CD4-positive, alpha-beta memory T cell (primary cell): ENCODE measurements at regions not wholly inside any gene's neighbourhood (a gene's known extent, or its start where the extent isn't known, plus 50 kb on each side); places are given as distances from the start of the nearest gene placed in this dataset.

Source experiments
- CTCF ChIA-PET: fragments of 350-600 bp; sonication (Branson Sonifier 250); formaldehyde crosslinking; loops from one replicate; lab custom pipeline; 2021; ENCODE audit warnings: inconsistent platforms; ENCODE audit not compliant: partially characterized antibody; lab: Charles Lee
- POLR2A ChIA-PET: fragments of 350-600 bp; sonication (Branson Sonifier 250); formaldehyde crosslinking; loops from one replicate; lab custom pipeline; 2021; ENCODE audit not compliant: partially characterized antibody; lab: Charles Lee
- DNase-seq, 5 donors: peaks; one replicate each; pipeline versions ENCODE4 v3.0.0 to v3.0.0-alpha.2; 2020 to 2022; ENCODE audit warnings: mixed read lengths in 1 of 5
- H3K27ac ChIP-seq: one replicate; pipeline ENCODE4 v1.7.0; 2013; ENCODE audit warnings: low read depth, low read length
- H3K27me3 ChIP-seq: 2 replicates; pipeline ENCODE4 v1.7.0; 2013; ENCODE audit warnings: mild to moderate bottlenecking, low read length, moderate library complexity; ENCODE audit not compliant: insufficient read depth
- H3K36me3 ChIP-seq: 2 replicates; pipeline ENCODE4 v1.7.0; 2013; ENCODE audit warnings: mild to moderate bottlenecking, low read length, moderate library complexity; ENCODE audit not compliant: insufficient read depth
- H3K4me1 ChIP-seq: 2 replicates; pipeline ENCODE4 v1.7.0; 2013; ENCODE audit warnings: mild to moderate bottlenecking, low read length, moderate library complexity; ENCODE audit not compliant: insufficient read depth
- H3K4me3 ChIP-seq, 2 donors: one replicate each; pipeline ENCODE4 v1.7.0; 2013; ENCODE audit warnings: low read length in 2 of 2, mild to moderate bottlenecking in 1 of 2
- H3K9me3 ChIP-seq, 2 donors: one replicate each; pipeline ENCODE4 v1.7.0; 2013; ENCODE audit warnings: low read length in 2 of 2, control low read depth in 1 of 2; ENCODE audit not compliant: control insufficient read depth in 1 of 2
- H3K27ac Mint-ChIP-seq, 7 donors: one replicate each; pipeline ENCODE4 v1.8.0; 2020 to 2021; ENCODE audit warnings: mixed read lengths in 7 of 7, mild to moderate bottlenecking in 6 of 7, inconsistent platforms in 3 of 7, moderate library complexity in 3 of 7
- H3K27me3 Mint-ChIP-seq, 2 donors: one replicate each; pipeline ENCODE4 v1.8.0; 2020 to 2021; ENCODE audit warnings: mixed read lengths in 2 of 2
- H3K36me3 Mint-ChIP-seq, 2 donors: one replicate each; pipeline ENCODE4 v1.8.0; 2020 to 2021; ENCODE audit warnings: mixed read lengths in 2 of 2, inconsistent platforms in 1 of 2, mild to moderate bottlenecking in 1 of 2
- H3K4me1 Mint-ChIP-seq, 4 donors: one replicate each; pipeline ENCODE4 v1.8.0; 2020 to 2021; ENCODE audit warnings: mixed read lengths in 4 of 4, mild to moderate bottlenecking in 1 of 4
- H3K4me3 Mint-ChIP-seq, 8 donors: one replicate each; pipeline ENCODE4 v1.8.0; 2020 to 2021; ENCODE audit warnings: mixed read lengths in 8 of 8, mild to moderate bottlenecking in 7 of 8, moderate library complexity in 6 of 8, inconsistent platforms in 3 of 8
- H3K9me3 Mint-ChIP-seq, 8 donors: one replicate each; pipeline ENCODE4 v1.8.0; 2020 to 2021; ENCODE audit warnings: mixed read lengths in 8 of 8, mild to moderate bottlenecking in 5 of 8, inconsistent platforms in 3 of 8, moderate library complexity in 1 of 8
- intact Hi-C: fragments of 100-400 bp; cut with micrococcal nuclease; formaldehyde crosslinking; loops from one replicate; pipeline ENCODE4 v1.15.1; 2023

DNA sequence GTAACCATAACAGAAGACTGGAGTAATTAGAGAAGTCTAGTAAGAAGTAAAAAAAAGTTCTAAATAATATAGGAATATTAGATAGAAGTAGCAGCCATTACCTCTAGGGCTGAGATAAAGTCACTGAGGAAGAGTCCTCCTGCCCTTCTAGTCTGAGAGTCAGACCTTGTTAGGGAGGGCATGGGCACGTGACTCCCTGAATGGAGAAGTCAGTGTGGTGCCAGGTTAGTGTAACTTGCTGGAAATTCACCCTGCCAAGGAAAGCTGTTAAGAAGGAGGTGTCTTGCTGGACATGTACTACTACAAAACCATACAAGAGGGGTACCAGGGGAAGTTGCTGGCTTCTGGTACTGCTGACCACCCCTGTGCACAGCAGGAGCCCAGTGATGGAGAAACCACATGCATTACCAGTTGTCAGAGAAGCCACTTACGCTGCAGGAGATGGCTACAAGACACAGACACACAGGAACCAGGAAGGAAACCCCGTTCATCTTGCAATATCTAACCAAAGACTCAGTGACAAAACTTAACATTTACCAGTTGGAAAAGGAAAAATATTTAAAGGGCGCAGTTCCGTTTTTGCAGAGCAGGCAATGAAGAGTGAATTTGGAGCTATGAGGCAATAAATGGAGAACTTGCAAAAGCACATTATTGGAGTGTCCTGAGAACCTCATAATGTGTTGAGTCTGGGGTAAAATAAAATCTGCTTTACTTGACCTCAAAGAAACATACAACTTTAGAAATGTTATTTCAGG is 77.2 kb upstream of the TLK1 start:
- H3K27ac ChIP-seq, result no peak overlapping the region
- intact Hi-C loops, result no loop called here
- no peak for DNase-seq
- no peaks in the 10 kb centered on the region for H3K36me3 ChIP-seq
- peaks cover 1 to 3% of the 10 kb centered on the region in 2 donors for H3K27me3 Mint-ChIP-seq
- H3K9me3 Mint-ChIP-seq, result peaks cover 0 to 2% (median 0%) of the 10 kb centered on the region in 8 donors
- no peaks in the 10 kb centered on the region for H3K27me3 ChIP-seq
- CTCF ChIA-PET, result no interaction called here
- POLR2A ChIA-PET, result interaction anchor here (0.8 to 1.1 kb wide), 2 partner anchors 10 kb away, joined by 3 read pairs; no protein-coding TSS in a partner anchor
- no peak overlapping the region for H3K4me3 ChIP-seq
- no peaks in the 10 kb centered on the region for H3K9me3 ChIP-seq
- H3K27ac Mint-ChIP-seq, result peak overlapping the region in 3 of 7 donors; percentile 5 to 61 (median 15)
- peaks cover 4 to 11% (median 9%) of the 10 kb centered on the region in 4 donors for H3K4me1 Mint-ChIP-seq
- no peaks in the 10 kb centered on the region for H3K36me3 Mint-ChIP-seq
- H3K4me3 Mint-ChIP-seq, result no peak overlapping the region
- H3K4me1 ChIP-seq, result no peaks in the 10 kb centered on the region

DNA sequence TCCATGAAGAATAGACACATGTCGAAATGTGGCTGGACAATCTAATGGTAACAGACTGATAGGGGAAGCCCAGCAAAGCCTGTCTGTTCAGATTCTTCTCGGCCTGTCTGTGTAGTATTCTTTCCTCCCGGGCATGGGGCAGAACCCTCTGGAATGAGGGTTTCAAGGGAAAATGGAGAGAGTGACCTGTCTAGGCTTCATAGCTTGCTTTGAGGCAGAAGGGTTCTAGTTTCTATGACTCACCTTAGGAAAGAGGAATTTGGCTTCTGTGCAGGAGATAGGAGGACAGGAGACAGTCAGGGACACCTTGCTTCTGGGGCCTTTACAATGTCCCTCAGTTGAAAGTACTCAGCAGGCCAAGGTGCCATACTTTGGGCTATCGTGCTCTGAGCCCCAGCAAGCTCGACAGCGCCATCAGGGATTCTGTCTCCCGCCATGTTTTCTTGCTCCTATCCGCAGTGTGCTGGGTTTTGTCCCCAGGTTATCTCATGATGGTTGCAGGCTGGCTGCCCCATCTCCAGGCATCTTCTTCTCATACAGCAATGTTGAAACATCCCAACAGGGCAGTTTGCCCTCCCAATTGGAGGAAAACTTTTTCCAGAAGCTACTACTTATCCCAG is 74.7 kb upstream of the TLK1 start:
- H3K36me3 ChIP-seq, result no peaks in the 10 kb centered on the region
- CTCF ChIA-PET, result interaction anchor here (0.8 kb wide), 1 partner anchor 76 kb away, joined by 3 read pairs; no protein-coding TSS in a partner anchor
- no peak overlapping the region for H3K27ac ChIP-seq
- Mint-ChIP-seq H3K27ac (no peak overlapping the region), H3K9me3 (peaks cover 0 to 2% (median 0%) of the 10 kb centered on the region in 8 donors), H3K4me1 (peaks cover 4 to 11% (median 9%) of the 10 kb centered on the region in 4 donors), H3K36me3 (no peaks in the 10 kb centered on the region), H3K27me3 (peaks cover 1 to 3% of the 10 kb centered on the region in 2 donors), H3K4me3 (no peak overlapping the region)
- POLR2A ChIA-PET, result no interaction called here
- no peaks in the 10 kb centered on the region for H3K4me1 ChIP-seq
- no peak for DNase-seq
- H3K9me3 ChIP-seq, result no peaks in the 10 kb centered on the region
- no peaks in the 10 kb centered on the region for H3K27me3 ChIP-seq
- H3K4me3 ChIP-seq, result no peak overlapping the region
- intact Hi-C loops, result no loop called here

DNA sequence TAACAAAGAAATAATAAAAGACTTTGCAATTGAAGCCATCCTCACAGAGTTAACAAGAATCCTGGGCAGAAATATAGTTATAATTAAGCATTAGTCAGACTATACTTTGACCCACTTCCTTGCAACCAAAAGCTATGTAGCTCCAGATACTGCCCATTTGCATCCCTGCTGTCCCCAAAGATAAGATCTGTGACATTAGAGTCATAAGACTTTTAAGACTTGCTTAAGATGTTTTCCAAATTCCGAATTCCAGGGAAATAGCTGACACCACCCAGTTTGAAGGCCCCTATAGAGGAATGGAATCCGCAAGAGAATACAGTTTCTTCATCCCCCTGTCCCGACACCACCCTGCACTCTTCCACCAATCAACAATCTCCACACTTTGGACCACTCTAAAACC is 69.5 kb upstream of the TLK1 start:
- no peak overlapping the region for H3K4me3 Mint-ChIP-seq
- no peak overlapping the region for H3K27ac Mint-ChIP-seq
- no peaks in the 10 kb centered on the region for H3K9me3 ChIP-seq
- no peaks in the 10 kb centered on the region for H3K36me3 Mint-ChIP-seq
- no peaks in the 10 kb centered on the region for H3K27me3 ChIP-seq
- CTCF ChIA-PET, result interaction anchor here (0.8 kb wide), 1 partner anchor 1702 kb away, joined by 3 read pairs; no protein-coding TSS in a partner anchor
- no peaks in the 10 kb centered on the region for H3K9me3 Mint-ChIP-seq
- H3K27me3 Mint-ChIP-seq, result peaks cover 0 to 4% of the 10 kb centered on the region in 2 donors
- no peaks in the 10 kb centered on the region for H3K4me1 ChIP-seq
- intact Hi-C loops, result no loop called here
- H3K36me3 ChIP-seq, result no peaks in the 10 kb centered on the region
- DNase-seq, result no peak
- H3K4me3 ChIP-seq, result no peak overlapping the region
- POLR2A ChIA-PET, result no interaction called here
- no peak overlapping the region for H3K27ac ChIP-seq
- H3K4me1 Mint-ChIP-seq, result no peaks in the 10 kb centered on the region

DNA sequence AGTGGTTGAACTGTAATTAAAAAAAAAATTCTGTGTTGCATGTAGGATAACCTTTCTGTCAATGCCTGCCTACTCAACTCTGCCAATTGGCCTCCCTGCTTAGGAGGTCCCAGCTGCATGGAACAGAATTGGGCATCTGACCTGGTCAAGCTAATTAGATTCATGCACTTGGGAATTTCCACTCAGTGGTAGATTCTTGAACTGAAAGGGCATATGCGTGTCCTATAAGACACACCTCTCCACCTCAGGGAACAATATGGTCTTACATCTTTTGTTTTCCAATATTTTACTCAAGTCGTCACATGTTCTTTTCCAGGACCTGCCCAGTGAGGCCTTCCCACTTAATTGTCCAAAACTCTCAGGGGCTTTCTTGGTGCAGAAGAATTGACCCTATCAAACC is 68.1 kb upstream of the TLK1 start:
- no peak overlapping the region for H3K27ac ChIP-seq
- H3K4me3 ChIP-seq, result no peak overlapping the region
- ChIA-PET CTCF (no interaction called here), POLR2A (no interaction called here)
- Mint-ChIP-seq H3K27me3 (peaks cover 0 to 2% of the 10 kb centered on the region in 2 donors), H3K27ac (no peak overlapping the region), H3K4me1 (no peaks in the 10 kb centered on the region), H3K36me3 (no peaks in the 10 kb centered on the region), H3K9me3 (peaks cover 0 to 1% (median 0%) of the 10 kb centered on the region in 8 donors), H3K4me3 (no peak overlapping the region)
- no peak for DNase-seq
- H3K9me3 ChIP-seq, result no peaks in the 10 kb centered on the region
- intact Hi-C loops, result no loop called here
- H3K27me3 ChIP-seq, result no peaks in the 10 kb centered on the region
- H3K4me1 ChIP-seq, result no peaks in the 10 kb centered on the region
- H3K36me3 ChIP-seq, result no peaks in the 10 kb centered on the region

DNA sequence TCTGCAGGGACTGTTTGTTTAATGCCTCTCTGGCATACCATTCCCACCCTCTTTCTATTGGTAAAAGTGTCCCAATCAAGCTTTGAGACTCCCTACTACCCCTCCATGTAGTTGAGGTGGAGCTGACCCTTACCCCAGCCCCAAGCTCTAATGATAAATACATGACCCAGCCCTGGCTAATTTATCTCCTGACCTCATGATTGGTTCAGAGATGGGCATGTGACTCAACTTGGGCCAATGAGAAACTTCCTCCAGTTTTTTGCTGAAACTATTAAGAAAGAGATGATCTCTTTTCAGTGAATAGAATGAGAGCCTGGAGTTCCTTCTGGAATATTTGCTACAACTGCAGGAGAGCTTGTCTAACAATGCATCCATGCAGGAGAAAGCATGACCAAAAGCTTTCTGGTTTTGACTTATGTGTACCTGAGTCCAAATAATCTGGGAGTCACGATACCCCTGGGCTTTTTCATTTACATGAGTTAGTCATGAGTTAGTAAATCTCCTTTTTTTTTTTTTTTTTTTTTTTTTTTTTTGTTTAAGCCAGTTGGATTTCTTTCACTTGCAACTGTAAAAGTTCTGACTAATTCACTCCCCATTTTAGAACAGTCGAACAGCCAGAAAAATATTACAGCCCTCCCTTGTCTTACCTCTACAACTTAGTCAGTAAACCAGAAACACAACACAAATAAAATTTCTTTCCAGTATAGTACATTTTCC is 66.5 kb upstream of the TLK1 start:
- Mint-ChIP-seq H3K27me3 (peaks cover 0 to 2% of the 10 kb centered on the region in 2 donors), H3K4me1 (no peaks in the 10 kb centered on the region), H3K27ac (no peak overlapping the region), H3K36me3 (no peaks in the 10 kb centered on the region), H3K9me3 (peaks cover 0 to 2% (median 0%) of the 10 kb centered on the region in 8 donors), H3K4me3 (no peak overlapping the region)
- Histone ChIP-seq H3K9me3 (no peaks in the 10 kb centered on the region), H3K4me3 (no peak overlapping the region), H3K27ac (no peak overlapping the region), H3K4me1 (no peaks in the 10 kb centered on the region), H3K36me3 (no peaks in the 10 kb centered on the region), H3K27me3 (no peaks in the 10 kb centered on the region)
- no peak for DNase-seq
- ChIA-PET POLR2A (no interaction called here), CTCF (interaction anchor here (0.7 kb wide), 1 partner anchor 9 kb away, joined by 3 read pairs; no protein-coding TSS in a partner anchor)
- intact Hi-C loops, result no loop called here

DNA sequence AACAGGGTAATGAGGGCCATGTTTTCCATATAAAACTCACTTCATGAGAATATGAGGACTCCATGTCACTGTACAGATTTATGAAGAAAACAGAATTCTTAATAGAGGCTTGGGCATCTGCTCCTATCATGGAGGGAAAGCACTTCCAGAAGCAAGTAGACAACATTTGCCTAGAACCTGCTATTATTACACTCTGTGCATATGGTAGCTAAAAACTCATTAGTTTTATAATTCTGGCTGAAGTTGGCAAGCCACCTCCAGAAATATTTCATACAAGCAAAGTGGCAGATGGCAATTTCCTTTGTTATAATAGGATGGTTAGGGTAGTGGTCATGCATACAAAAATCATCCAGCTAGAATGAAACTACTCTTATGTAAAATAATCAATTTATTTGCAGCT is 65.8 kb upstream of the TLK1 start:
- no peak overlapping the region for H3K4me3 ChIP-seq
- CTCF ChIA-PET, result interaction anchor here (0.6 to 1.0 kb wide), 2 partner anchors 13 to 66 kb away, joined by 3 read pairs; no protein-coding TSS in a partner anchor
- POLR2A ChIA-PET, result no interaction called here
- Mint-ChIP-seq H3K4me1 (no peaks in the 10 kb centered on the region), H3K4me3 (no peak overlapping the region), H3K9me3 (peaks cover 0 to 2% (median 0%) of the 10 kb centered on the region in 8 donors), H3K27ac (no peak overlapping the region), H3K27me3 (peaks cover 0 to 2% of the 10 kb centered on the region in 2 donors), H3K36me3 (no peaks in the 10 kb centered on the region)
- no peaks in the 10 kb centered on the region for H3K27me3 ChIP-seq
- H3K36me3 ChIP-seq, result no peaks in the 10 kb centered on the region
- H3K4me1 ChIP-seq, result no peaks in the 10 kb centered on the region
- no peak for DNase-seq
- H3K27ac ChIP-seq, result no peak overlapping the region
- intact Hi-C loops, result no loop called here
- no peaks in the 10 kb centered on the region for H3K9me3 ChIP-seq

DNA sequence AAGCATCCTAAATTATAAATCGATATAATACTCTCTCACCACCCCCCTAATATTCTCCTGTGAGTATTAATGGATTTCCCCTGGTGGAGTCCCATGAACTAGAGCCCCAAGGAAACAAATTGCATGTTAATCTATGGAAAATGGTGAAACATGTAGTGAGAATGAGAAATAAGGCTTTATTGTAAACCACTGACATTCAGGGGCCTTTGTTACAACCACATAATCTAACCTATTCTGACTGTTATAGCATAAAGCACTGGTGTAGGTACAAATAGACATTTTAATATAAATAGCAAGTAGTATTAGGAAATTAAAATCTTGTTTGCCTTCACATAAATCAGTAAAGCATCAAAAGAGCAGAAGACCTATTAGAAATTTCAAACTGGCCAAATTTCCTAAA is 65.3 kb upstream of the TLK1 start:
- no peak overlapping the region for H3K4me3 Mint-ChIP-seq
- no peaks in the 10 kb centered on the region for H3K4me1 ChIP-seq
- DNase-seq, result no peak
- H3K27ac ChIP-seq, result no peak overlapping the region
- POLR2A ChIA-PET, result no interaction called here
- H3K36me3 Mint-ChIP-seq, result no peaks in the 10 kb centered on the region
- H3K4me3 ChIP-seq, result no peak overlapping the region
- H3K36me3 ChIP-seq, result no peaks in the 10 kb centered on the region
- no peaks in the 10 kb centered on the region for H3K9me3 ChIP-seq
- H3K4me1 Mint-ChIP-seq, result no peaks in the 10 kb centered on the region
- intact Hi-C loops, result no loop called here
- peaks cover 0 to 2% (median 0%) of the 10 kb centered on the region in 8 donors for H3K9me3 Mint-ChIP-seq
- no peak overlapping the region for H3K27ac Mint-ChIP-seq
- CTCF ChIA-PET, result interaction anchor here (0.6 to 1.0 kb wide), 2 partner anchors 13 to 66 kb away, joined by 3 read pairs; no protein-coding TSS in a partner anchor
- H3K27me3 Mint-ChIP-seq, result peaks cover 0 to 2% of the 10 kb centered on the region in 2 donors
- H3K27me3 ChIP-seq, result no peaks in the 10 kb centered on the region
